NT2/D1 (cell line): ENCODE measurements at regions not wholly inside any gene's neighbourhood (a gene's known extent, or its start where the extent isn't known, plus 50 kb on each side); places are given as distances from the start of the nearest gene placed in this dataset.

Source experiments
- SUZ12 ChIP-seq: IDR thresholded peaks from 2 replicates; pipeline ENCODE4 v1.6.1; 2011; ENCODE audit not compliant: insufficient read length, insufficient read depth; ENCODE audit errors: extremely low read depth
- YY1 ChIP-seq: IDR thresholded peaks from 2 replicates; pipeline ENCODE4 v1.6.1; 2011; ENCODE audit not compliant: insufficient read length, insufficient read depth
- ZNF274 ChIP-seq: IDR thresholded peaks from 2 replicates; pipeline ENCODE4 v1.6.1; 2011; ENCODE audit warnings: mild to moderate bottlenecking, low read depth, low read length

DNA sequence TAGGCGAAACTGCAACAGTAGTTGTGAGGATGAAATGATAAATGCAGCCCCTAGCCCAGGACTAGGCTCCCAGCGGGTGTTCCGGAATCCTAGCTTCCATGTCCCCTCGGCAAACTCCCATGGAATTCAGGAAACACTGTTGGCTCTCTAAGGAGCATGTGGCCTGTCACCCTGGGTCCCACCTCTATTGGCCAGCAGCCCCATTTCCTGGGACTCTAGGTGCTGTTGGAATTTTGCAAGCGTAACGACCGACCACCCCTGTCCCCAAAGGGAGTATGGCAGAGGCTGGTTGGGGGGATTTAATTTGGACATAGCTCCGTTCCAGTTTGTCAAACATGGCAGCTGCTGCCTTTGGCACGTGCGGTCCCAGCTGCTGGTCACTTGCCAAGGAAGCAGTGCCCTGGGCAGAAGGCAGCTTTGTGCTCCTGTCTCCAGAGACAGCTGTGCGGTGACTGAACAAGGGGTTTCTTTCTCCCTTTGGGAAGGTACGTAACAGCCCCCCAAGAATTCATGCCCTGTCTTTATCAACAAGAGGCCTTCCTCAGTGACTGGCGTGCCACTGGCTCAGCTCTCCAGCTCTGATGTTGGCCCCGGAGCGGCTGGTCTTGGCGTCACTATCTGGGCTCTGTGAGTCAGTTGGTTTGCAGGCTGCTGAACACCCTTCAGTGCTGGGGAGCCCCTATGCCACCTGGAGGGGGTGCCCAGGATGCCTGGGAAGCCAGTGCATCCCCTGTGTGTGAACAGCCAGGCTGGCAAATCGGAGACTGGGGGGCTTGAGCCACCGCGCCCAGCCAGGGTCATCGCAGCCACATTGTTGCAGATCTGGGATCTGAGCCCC is 235.2 kb upstream of the TNRC6C start:
- TF ChIP-seq YY1: no peak
- TF ChIP-seq SUZ12: no peak
- no peak for TF ChIP-seq ZNF274
